ENCODE measurements at regions not wholly inside any gene's neighbourhood (a gene's known extent, or its start where the extent isn't known, plus 50 kb on each side); places are given as distances from the start of the nearest gene placed in this dataset.

- no peak for TF ChIP-seq CTCF (IDR thresholded peaks at IDR 0.05)
- TF ChIP-seq POLR2A (IDR thresholded peaks at IDR 0.05) = no peak
These were observed 530.3 kb upstream of the PRKX start for GRCh38 chrX:4243759-4244158.

Measured in Peyer's patch (tissue), 4 donors.